ENCODE measurements at regions not wholly inside any gene's neighbourhood (a gene's known extent, or its start where the extent isn't known, plus 50 kb on each side); places are given as distances from the start of the nearest gene placed in this dataset.

DNA sequence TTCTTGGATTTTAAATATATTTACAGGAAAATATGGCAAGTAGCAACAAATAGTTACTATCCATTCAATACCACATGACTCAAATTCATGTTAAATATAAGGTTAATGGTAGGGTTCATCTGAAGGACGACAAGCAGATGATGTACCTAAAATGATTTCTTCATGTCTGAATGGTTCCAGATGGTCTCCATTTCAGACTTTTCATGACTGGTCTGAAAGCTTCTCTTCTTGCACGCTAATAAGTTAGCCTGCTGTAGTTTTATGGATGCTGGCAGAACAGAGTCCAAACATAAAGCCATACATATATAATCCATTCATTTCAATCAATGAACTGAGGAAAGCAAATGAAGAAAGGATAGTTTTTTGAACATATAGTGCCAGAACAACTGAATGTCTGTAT is 257.0 kb upstream of the MGAT4C start:
- TF ChIP-seq, protein P1, sequence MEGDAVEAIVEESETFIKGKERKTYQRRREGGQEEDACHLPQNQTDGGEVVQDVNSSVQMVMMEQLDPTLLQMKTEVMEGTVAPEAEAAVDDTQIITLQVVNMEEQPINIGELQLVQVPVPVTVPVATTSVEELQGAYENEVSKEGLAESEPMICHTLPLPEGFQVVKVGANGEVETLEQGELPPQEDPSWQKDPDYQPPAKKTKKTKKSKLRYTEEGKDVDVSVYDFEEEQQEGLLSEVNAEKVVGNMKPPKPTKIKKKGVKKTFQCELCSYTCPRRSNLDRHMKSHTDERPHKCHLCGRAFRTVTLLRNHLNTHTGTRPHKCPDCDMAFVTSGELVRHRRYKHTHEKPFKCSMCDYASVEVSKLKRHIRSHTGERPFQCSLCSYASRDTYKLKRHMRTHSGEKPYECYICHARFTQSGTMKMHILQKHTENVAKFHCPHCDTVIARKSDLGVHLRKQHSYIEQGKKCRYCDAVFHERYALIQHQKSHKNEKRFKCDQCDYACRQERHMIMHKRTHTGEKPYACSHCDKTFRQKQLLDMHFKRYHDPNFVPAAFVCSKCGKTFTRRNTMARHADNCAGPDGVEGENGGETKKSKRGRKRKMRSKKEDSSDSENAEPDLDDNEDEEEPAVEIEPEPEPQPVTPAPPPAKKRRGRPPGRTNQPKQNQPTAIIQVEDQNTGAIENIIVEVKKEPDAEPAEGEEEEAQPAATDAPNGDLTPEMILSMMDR (IDR thresholded peaks at IDR 0.05; ENCODE audit: poor library complexity, severe bottlenecking), result no peak
- TF ChIP-seq EZH2 (IDR thresholded peaks at IDR 0.05; ENCODE audit: borderline replicate concordance, insufficient read depth, low read length, poor library complexity, severe bottlenecking) (no peak), RAD21 (conservative IDR thresholded peaks at IDR 0.05) (no peak)
- TF ChIP-seq, protein P2, sequence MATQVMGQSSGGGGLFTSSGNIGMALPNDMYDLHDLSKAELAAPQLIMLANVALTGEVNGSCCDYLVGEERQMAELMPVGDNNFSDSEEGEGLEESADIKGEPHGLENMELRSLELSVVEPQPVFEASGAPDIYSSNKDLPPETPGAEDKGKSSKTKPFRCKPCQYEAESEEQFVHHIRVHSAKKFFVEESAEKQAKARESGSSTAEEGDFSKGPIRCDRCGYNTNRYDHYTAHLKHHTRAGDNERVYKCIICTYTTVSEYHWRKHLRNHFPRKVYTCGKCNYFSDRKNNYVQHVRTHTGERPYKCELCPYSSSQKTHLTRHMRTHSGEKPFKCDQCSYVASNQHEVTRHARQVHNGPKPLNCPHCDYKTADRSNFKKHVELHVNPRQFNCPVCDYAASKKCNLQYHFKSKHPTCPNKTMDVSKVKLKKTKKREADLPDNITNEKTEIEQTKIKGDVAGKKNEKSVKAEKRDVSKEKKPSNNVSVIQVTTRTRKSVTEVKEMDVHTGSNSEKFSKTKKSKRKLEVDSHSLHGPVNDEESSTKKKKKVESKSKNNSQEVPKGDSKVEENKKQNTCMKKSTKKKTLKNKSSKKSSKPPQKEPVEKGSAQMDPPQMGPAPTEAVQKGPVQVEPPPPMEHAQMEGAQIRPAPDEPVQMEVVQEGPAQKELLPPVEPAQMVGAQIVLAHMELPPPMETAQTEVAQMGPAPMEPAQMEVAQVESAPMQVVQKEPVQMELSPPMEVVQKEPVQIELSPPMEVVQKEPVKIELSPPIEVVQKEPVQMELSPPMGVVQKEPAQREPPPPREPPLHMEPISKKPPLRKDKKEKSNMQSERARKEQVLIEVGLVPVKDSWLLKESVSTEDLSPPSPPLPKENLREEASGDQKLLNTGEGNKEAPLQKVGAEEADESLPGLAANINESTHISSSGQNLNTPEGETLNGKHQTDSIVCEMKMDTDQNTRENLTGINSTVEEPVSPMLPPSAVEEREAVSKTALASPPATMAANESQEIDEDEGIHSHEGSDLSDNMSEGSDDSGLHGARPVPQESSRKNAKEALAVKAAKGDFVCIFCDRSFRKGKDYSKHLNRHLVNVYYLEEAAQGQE (IDR thresholded peaks at IDR 0.05; ENCODE audit: borderline replicate concordance), result no peak

Data from neural cell (in vitro differentiated cells).